WERI-Rb-1 (cell line): ENCODE measurements at regions not wholly inside any gene's neighbourhood (a gene's known extent, or its start where the extent isn't known, plus 50 kb on each side); places are given as distances from the start of the nearest gene placed in this dataset.

Source experiments
- DNase-seq: peaks from one replicate; pipeline ENCODE4 v3.0.0-alpha.2; 2020
- H3K27ac ChIP-seq: fragments of 250-450 bp; sonication (Bioruptor Pico); 2 replicates; pipeline ENCODE4 v1.5.1; 2020; ENCODE audit warnings: mild to moderate bottlenecking, moderate library complexity
- H3K27me3 ChIP-seq: fragments of 250-450 bp; sonication (Bioruptor Pico); 2 replicates; pipeline ENCODE4 v1.5.1; 2021; ENCODE audit warnings: mild to moderate bottlenecking, low read depth, moderate library complexity; ENCODE audit not compliant: insufficient read depth, severe bottlenecking
- H3K36me3 ChIP-seq: fragments of 250-450 bp; sonication (Bioruptor Pico); 2 replicates; pipeline ENCODE4 v1.5.1; 2020; ENCODE audit warnings: mild to moderate bottlenecking, moderate library complexity
- H3K4me3 ChIP-seq: 2 replicates; pipeline ENCODE4 v1.5.1; 2011; ENCODE audit warnings: low read depth, mild to moderate bottlenecking, control low read depth, low read length
- H3K9me3 ChIP-seq: fragments of 250-450 bp; sonication (Bioruptor Pico); 2 replicates; pipeline ENCODE4 v1.5.1; 2021; ENCODE audit warnings: mild to moderate bottlenecking, moderate library complexity; ENCODE audit not compliant: severe bottlenecking
- CTCF ChIP-seq: IDR thresholded peaks from 2 replicates; pipeline ENCODE4 v1.5.1; 2011; ENCODE audit warnings: low read depth, mild to moderate bottlenecking, control low read depth, inconsistent platforms, low read length

GRCh38 chr7:46652317-46652716 lies 731.2 kb upstream of the IGFBP3 start:
- no peak for TF ChIP-seq CTCF
- peaks cover 5% of the 10 kb centered on the region for H3K9me3 ChIP-seq
- no peaks in the 10 kb centered on the region for H3K36me3 ChIP-seq
- no peak for DNase-seq
- H3K4me3 ChIP-seq: no peak overlapping the region
- H3K27me3 ChIP-seq: no peaks in the 10 kb centered on the region
- no peak overlapping the region for H3K27ac ChIP-seq

GRCh38 chr7:46651561-46652088 lies 730.6 kb upstream of the IGFBP3 start:
- H3K36me3 ChIP-seq: no peaks in the 10 kb centered on the region
- H3K9me3 ChIP-seq: peaks cover 5% of the 10 kb centered on the region
- no peak overlapping the region for H3K27ac ChIP-seq
- H3K27me3 ChIP-seq: no peaks in the 10 kb centered on the region
- TF ChIP-seq CTCF: no peak
- H3K4me3 ChIP-seq: no peak overlapping the region
- no peak for DNase-seq

GRCh38 chr7:46651070-46651469 lies 730.0 kb upstream of the IGFBP3 start:
- no peak for DNase-seq
- Histone ChIP-seq H3K27ac (no peak overlapping the region), H3K27me3 (no peaks in the 10 kb centered on the region), H3K36me3 (no peaks in the 10 kb centered on the region), H3K9me3 (peaks cover 5% of the 10 kb centered on the region), H3K4me3 (no peak overlapping the region)
- no peak for TF ChIP-seq CTCF

GRCh38 chr7:46649876-46650275 lies 728.8 kb upstream of the IGFBP3 start:
- no peak for DNase-seq
- H3K27me3 ChIP-seq: no peaks in the 10 kb centered on the region
- no peak for TF ChIP-seq CTCF

GRCh38 chr7:46637793-46638735 lies 717.0 kb upstream of the IGFBP3 start:
- no peak overlapping the region for H3K27ac ChIP-seq
- no peak overlapping the region for H3K4me3 ChIP-seq
- H3K27me3 ChIP-seq: no peaks in the 10 kb centered on the region
- H3K9me3 ChIP-seq: no peaks in the 10 kb centered on the region
- no peak for TF ChIP-seq CTCF
- H3K36me3 ChIP-seq: no peaks in the 10 kb centered on the region
- DNase-seq: no peak

More at GRCh38 chr7:46649876-46650275, 728.8 kb upstream of the IGFBP3 start:
- peaks cover 5% of the 10 kb centered on the region for H3K9me3 ChIP-seq
- no peak overlapping the region for H3K27ac ChIP-seq
- H3K4me3 ChIP-seq: no peak overlapping the region
- H3K36me3 ChIP-seq: no peaks in the 10 kb centered on the region
